ENCODE measurements at regions not wholly inside any gene's neighbourhood (a gene's known extent, or its start where the extent isn't known, plus 50 kb on each side); places are given as distances from the start of the nearest gene placed in this dataset.

DNA sequence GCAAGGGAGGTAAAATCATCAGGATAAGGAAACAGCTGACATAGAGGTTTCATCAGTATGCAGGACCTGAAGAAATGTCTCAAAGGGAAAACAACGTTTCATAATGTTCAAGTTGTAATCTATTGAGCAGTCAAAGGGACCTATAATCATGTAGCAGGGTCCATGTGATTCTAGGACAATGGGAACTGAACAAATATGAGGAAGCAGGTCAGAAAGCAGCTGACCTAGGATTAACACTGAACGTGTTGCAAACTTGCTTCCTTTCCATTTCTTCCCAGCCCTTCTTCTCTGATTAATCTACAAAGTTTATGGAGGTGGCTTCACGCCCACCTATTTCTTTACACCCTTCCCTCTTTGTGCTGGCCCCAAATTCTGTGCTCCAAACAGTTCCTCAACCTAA is 256.9 kb upstream of the AKR1E2 start:
- DNase-seq = no peak

GRCh38 chr10:4568731-4569130 is 257.3 kb upstream of the AKR1E2 start:
- DNase-seq = no peak

GRCh38 chr10:4568086-4568485 is 257.9 kb upstream of the AKR1E2 start:
- DNase-seq = no peak

GRCh38 chr10:4567637-4568036 is 258.4 kb upstream of the AKR1E2 start:
- DNase-seq = no peak

DNA sequence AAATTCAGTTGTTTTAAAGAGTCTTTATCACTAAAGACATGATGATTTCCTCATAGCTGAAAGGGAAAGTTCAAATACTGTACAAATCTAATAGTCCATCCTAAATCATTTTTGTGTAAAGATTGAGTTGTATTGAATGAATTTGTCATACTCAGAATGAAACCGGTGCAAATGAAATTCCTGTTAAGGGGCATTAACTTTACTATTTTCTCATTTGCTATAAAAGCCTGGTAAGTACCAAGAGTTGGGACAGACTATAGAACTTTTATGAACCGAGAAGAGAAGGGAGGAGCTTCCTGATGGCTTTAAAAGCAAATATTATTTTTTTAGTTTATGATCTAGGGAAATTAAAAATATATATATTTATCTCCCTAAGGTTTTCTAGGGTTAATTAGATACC is 260.0 kb upstream of the AKR1E2 start:
- DNase-seq = no peak

- no peak for DNase-seq
Observed at GRCh38 chr10:4561296-4561695, 264.7 kb upstream of the AKR1E2 start.

DNA sequence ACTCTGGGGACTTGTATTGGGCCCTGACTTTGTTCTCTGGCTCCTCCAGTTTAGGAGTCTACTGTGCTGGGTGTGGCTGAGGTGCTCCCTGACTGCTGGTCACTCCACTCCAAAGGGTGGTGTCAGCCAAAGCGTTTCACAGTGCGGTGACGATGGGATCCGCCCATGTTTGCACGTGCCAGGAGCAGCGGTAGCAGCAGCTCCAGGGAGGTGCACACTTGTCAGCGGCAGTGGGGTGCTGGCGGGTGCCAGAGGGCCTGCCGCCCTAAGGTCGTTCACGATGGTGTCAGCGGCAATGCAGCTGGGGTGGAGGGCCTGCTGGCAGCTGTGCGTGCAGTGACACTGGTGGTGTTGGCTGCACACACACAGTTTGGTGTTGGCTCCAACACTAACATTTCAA is 268.5 kb upstream of the AKR1E2 start:
- DNase-seq = no peak

DNA sequence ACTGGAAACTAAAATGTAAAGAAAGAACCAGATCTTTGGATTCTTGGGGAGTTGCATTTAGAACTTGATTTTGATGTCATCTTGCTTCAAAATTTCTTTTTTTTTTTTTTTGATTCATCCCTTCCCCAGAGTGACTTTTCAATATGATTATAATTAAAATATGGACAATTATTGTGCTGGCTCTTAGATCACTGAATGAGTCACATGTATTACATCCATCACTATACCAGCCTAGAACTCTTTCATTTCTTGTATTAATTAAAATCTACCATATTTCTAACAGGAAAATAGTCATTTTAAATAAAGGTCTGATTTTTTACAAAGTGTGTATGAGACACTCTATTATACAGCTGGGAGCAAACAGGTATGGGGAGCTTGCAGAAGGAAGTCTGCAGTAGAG is 269.5 kb upstream of the AKR1E2 start:
- no peak for DNase-seq

- no peak for DNase-seq
Observed at GRCh38 chr10:4555920-4556319, 270.1 kb upstream of the AKR1E2 start.

DNA sequence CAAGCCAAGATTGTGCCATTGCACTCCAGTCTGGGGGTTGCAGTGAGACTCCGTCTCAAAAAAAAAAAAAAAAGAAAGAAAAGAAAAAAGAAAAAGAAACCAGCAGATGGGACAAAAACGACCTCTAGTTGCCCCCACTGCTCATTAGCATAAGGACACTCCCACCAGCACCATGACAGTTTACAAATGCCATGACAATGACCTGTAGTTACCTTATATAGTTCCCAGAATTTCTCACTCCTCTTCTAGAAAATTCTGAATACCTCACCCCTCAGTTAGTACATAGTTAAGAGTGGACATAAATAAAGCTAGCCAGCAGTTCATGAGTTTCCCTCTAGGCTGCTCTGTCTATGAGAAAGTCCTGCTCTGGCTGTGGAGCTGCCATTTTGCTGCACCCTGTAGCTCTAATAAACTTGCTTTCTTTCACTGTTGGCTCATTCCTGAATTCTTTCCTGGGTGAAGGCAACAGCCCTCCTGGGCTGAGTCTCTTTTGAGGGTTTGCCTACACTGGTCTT is 276.8 kb upstream of the AKR1E2 start:
- DNase-seq = no peak

- DNase-seq = no peak
Observed at GRCh38 chr10:4546931-4547330, 279.1 kb upstream of the AKR1E2 start.

DNA sequence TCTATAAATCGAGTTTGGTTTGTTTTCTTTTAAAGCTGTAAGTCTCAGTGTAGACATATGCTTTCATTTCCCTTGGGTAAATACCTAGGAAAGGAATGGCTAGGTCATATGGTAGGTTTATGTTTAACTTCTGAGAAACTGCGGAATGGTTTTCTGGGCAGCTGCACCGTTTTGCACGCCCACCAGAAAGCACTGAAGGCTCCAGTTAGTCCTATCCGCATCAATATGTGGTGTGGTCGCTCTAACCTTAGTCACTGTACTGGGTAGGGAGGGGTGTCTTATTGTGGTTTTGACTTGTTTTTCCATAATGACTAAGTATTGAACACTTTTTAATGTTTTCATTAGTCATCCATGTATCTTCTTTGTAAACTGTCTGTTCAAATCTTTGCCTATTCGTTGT is 279.5 kb upstream of the AKR1E2 start:
- DNase-seq = no peak

DNA sequence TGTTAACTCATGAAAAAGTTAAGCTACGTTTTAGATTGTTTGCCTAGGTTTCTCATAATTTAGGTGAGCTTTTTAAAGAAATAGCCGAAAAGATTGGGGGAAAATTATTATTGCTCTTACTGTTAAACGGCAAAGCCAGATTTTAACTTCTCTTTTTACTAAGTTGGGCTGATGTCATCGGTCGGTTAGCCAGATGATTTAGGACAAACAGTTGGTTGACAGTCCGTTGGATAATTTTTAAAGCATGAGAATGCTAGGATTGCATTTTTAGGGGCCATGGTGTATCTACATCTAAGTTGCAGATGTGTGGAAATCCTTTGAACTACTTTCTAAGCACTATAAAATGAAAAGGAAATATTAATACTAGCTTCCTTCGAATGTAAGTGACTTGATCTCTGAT is 280.9 kb upstream of the AKR1E2 start:
- no peak for DNase-seq

GRCh38 chr10:4543938-4544533 is 282.0 kb upstream of the AKR1E2 start:
- DNase-seq = no peak

GRCh38 chr10:4541292-4541691 is 284.7 kb upstream of the AKR1E2 start:
- DNase-seq = no peak

DNA sequence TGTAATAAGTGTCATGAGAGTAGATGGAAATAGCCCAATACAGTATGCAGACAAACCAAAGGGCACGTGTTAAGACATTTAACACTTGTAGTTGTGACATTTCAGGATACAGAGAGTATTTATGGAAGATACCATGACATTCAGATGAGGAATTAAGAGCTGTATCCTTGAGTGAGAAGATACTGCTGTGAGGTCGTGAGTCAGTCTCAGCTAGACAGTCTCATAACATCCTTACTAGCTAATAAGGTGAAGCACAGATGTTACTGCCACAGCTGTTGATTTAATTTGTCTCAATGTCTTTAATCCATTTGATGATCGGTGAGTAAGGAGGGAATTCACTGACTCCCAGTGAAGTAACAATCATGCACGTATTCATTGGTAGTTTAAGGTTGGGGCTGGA is 288.0 kb upstream of the AKR1E2 start:
- DNase-seq = no peak

DNA sequence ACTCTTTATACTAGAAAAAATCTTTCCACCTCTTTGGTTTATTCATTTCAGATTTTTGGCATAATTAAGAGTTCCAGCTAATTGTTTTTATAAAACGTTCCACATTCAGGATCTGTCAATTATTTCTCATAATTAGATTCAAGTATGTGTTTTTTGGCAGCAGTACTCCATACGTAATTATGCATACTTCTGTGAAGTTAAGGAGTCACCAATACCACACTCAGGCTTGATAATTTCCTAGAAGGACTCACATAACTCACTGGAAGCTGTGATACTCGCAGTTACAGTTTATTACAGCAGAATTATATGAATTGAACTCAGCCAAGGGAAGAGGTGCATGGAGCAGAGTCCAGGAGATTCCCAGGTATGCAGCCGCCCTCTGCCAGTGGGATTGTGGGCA is 290.5 kb upstream of the AKR1E2 start:
- no peak for DNase-seq

GRCh38 chr10:4533621-4534020 is 292.4 kb upstream of the AKR1E2 start:
- DNase-seq = no peak

GRCh38 chr10:4532976-4533375 is 293.0 kb upstream of the AKR1E2 start:
- DNase-seq = no peak

DNA sequence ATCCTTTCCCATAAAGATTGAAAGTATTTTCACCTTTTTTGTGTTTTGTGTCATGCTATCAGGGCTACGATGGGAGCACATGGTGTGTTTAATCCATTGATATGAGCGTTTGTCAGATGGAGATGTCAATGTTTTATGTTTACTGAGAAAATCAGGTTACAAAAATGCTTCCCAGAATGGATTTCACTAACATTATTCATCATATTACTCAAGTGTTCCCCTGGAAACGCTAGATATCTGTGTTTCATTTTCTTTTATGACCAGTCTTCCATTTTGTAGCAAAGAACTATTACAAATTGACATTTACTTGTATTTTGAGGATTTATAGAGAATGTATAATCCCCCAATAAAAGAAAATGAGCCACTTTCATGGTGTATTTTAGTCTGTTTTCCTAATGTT is 293.5 kb upstream of the AKR1E2 start:
- no peak for DNase-seq

GRCh38 chr10:4532011-4532410 is 294.0 kb upstream of the AKR1E2 start:
- DNase-seq = no peak

DNA sequence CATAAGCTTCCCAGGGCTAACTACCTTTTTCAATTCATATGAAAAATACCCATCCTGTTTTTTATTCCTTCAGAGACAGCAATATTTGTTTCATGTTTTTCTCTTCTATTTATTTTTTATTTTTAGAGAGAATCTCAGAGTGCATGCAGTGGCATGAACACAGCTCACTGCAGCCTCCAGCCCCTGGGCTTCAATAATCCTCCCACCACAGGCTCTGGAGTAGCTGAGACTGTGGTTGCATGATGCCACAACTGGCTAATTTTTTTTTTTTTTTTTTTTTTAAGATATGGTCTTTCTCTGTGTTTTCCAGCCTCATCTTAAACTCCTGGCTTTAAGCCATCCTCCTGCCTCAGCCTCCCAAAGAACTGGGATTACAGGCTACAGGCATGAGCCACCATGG is 296.7 kb upstream of the AKR1E2 start:
- DNase-seq = no peak

GRCh38 chr10:4527281-4527970 is 298.6 kb upstream of the AKR1E2 start:
- DNase-seq = no peak

DNA sequence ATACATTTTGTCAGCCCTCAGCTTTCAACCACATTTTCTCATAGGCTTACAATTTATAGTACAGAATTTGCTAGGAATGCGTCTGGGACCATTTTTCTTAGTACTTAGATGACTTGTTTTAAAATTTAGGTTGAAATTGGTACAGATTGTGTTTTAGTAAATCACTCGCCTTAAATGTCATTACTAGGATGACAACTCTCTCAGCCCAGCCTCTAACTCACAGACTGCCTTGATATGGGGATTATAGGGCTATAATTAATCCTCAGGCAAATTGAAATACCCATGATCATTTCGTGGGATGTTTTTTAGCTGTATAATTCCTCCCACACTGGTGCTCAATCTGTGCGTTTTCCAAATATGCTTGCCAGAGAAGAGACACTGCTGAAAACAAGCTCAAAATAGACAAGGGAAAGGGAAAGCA is 299.7 kb upstream of the AKR1E2 start:
- no peak for DNase-seq

- no peak for DNase-seq
Observed at GRCh38 chr10:4525103-4525502, 300.9 kb upstream of the AKR1E2 start.
